Stimulated activated CD8-positive, alpha-beta memory T cell treated with anti-CD3 and anti-CD28 coated beads, Interleukin-15, amount 100 ng/mL, for 1 hour (primary cell): ENCODE measurements at regions not wholly inside any gene's neighbourhood (a gene's known extent, or its start where the extent isn't known, plus 50 kb on each side); places are given as distances from the start of the nearest gene placed in this dataset.

ENCODE experiments used
- DNase-seq: peaks from one replicate; pipeline ENCODE4 v3.0.0-alpha.2; 2020; ENCODE audit warnings: low read depth

DNA sequence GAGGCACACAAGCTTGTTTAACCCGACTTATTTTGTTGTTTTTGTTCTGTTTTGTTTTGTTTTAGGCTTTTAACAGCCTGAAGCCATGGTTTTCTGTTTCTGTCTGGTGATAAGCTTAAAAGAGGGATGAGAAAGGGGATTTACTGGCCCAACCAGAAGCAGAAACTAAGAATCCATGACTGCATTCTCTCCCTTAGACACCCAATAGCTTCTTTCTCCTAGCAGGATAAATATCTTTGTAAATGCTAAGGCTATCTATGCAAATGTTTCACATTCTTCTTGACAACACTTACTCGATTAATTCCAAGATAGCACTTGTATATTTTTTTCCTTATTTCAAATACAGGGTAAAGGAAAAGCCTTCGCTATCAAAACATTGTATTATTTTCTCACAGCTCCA, 53.7 kb upstream of the SMAD1 start:
- DNase-seq = no peak

DNA sequence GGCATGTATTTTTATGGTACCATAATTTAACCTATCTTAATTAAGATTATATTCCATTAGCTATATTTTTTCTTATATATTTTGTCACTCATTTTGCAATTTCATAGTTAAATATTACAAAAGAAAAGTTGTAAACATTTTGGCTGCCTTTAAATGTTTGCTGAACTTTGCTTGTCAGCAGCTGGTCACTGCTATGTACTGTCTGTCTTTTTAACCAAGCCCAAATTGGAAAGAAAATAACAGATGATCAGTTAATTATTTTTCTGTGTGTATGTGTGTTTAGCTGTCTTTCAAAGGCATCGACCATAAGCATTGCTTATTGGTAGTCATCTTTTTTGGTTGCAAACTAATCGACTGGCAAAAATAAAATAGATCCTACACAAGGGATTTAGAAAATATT, 54.4 kb upstream of the SMAD1 start:
- no peak for DNase-seq

GRCh38 chr4:145423017-145423708, 58.5 kb upstream of the SMAD1 start:
- DNase-seq = no peak

GRCh38 chr4:145420595-145421214, 60.9 kb upstream of the SMAD1 start:
- DNase-seq = no peak

DNA sequence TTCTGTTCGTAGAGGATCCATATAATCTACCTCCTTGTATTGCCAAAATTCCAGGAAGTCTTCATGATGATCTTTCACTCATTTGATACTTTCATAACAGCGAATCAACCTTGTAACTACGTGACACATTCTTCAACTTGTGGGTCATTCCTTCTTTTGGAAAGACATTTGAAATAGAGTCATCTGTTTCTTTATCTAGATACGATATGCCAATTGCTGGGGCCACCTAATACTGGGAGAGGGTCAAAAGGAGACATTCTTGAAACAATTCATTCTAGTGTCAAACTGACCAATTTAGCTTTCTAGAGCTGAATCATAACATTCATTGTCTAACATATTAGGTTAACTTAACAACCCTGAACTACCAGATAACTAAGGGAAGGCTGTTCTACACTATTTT, 62.9 kb upstream of the SMAD1 start:
- no peak for DNase-seq

- no peak for DNase-seq
Measured at GRCh38 chr4:145417348-145418130, 64.1 kb upstream of the SMAD1 start.

- no peak for DNase-seq
Measured at GRCh38 chr4:145414841-145415240, 66.8 kb upstream of the SMAD1 start.

- no peak for DNase-seq
Measured at GRCh38 chr4:145414226-145414625, 67.4 kb upstream of the SMAD1 start.

DNA sequence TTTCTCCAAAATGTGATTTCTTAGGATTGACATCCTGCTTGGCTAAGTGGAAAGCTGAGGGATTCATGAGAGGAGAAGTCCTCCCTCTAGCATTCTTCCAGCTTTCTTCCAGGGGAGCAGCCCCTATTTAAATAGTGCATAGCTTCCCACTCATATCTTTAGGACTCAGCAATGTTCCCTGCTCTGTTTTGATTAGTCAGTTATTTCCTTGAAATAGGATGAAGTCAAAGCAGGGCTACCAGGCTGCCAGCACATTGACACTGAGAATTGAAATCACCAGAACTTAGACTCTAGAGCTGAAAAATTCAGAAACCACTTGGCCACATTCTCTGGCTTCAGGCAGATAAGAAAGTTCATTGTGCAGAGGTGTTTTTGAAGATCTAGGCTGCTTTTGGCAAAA, 74.7 kb upstream of the SMAD1 start:
- DNase-seq = no peak

DNA sequence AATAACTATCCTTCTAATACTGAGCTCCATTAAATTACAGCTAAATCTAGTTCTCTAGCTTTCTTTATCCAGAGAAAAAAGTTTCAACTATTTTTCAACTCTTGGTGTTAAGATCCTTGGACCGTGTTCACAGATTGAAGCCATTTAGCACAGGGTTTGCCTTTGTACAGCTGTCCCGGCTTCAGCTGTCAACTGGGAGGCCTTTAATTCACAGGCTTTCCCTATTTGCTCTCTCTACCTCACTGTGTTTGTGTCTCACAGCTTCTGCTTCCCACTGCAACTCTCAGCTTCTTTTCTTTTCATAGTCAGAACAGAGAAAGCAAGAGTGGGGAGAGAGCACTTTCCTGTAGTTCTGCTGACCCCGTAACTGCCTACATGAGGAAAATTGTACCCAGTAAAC, 76.9 kb upstream of the SMAD1 start:
- DNase-seq = no peak

GRCh38 chr4:145396581-145396980, 85.1 kb upstream of the SMAD1 start:
- no peak for DNase-seq

GRCh38 chr4:145390571-145390970, 91.1 kb upstream of the SMAD1 start:
- no peak for DNase-seq

DNA sequence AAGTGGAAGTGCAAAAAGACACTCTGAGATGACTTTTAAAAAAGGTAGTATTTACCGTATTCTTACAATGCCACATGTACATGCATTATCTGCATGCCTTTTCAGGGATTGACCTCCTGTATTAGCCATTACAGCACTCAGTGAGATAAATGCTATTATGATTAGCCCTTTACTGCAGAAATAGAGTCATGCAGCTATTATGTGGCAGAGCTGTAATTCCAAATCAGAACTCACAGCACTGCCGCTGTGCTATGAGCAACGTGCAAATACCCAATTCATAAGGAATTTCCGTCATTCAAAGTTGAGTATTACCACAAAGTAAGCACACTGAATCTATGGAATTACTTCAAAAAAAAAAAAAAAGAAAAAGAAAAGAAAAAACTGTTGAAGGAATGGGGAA, 92.1 kb upstream of the SMAD1 start:
- DNase-seq = no peak

- no peak for DNase-seq
Measured at GRCh38 chr4:145388043-145388442, 93.6 kb upstream of the SMAD1 start.

GRCh38 chr4:145387079-145387478, 94.6 kb upstream of the SMAD1 start:
- DNase-seq = no peak

GRCh38 chr4:145381163-145381562, 100.5 kb upstream of the SMAD1 start:
- DNase-seq = no peak

GRCh38 chr4:145380123-145380522, 101.5 kb upstream of the SMAD1 start:
- no peak for DNase-seq

- DNase-seq = no peak
Measured at GRCh38 chr4:145375416-145375815, 106.2 kb upstream of the SMAD1 start.

DNA sequence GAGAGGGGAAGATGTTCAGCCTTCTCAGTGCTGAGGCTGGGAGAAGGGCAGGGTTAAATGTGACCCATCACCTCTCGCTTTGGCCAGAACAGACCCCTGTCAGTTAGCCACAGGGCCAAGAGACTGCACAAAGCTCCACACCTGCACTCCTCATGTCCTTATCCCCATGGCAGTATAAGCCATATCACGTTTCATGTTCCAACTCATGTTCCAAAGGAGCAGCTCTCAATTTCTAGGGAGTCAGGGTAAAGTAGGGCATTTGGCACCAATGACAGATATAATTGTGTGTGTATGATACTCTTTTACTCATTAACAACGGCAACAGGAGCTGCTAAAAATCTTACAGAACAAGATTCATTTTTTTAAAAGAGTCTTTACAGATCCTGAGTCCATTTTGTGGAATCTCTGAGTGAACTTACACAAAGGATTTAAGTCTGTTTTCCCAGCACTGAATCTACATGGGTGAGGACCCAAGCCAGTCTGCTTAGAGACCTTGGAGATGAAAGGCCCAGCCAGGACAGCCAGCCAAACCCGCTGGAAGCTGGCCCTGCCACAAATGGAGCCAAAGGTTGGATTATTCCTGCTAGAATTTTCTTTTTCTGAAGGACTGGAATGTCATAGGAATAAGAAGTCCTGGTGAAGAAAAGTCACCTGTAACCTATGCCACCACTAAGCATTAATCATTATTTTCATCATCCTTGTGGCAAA, 129.1 kb upstream of the SMAD1 start:
- DNase-seq = no peak

GRCh38 chr4:145351922-145352321, 129.7 kb upstream of the SMAD1 start:
- no peak for DNase-seq

GRCh38 chr4:145351162-145351561, 130.5 kb upstream of the SMAD1 start:
- no peak for DNase-seq

- no peak for DNase-seq
Measured at GRCh38 chr4:145348291-145348690, 133.4 kb upstream of the SMAD1 start.

DNA sequence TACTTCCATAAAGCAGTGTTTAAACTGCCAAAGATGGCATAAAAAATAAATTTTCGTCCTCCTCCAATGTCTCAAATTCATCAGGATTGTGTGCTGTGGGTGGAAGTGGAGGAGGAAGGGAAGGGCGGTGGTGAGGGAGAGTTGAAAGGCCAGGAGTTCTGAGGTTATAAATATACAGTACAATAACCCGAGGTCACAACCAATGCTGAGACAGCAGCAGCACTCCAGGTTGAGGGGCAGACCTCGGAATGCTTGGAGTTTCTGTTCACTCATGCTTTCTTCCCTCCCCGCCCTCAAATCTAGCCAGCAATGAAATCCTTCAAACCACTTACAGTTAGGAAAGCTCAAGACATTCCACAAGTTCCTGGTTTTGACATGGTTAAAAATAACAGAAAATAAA, 134.0 kb upstream of the SMAD1 start:
- no peak for DNase-seq
